ENCODE measurements at regions not wholly inside any gene's neighbourhood (a gene's known extent, or its start where the extent isn't known, plus 50 kb on each side); places are given as distances from the start of the nearest gene placed in this dataset.
A peak's percentile ranks its signal among the peaks of the same experiment; 100 is the strongest.

GRCh38 chr5:71972777-71973473 is 134.3 kb upstream of the MAP1B start:
- peak in 1 of 4 donors; percentile 18 for ATAC-seq
- TF ChIP-seq CTCF (IDR thresholded peaks at IDR 0.05) = no peak
- intact Hi-C loops (cut with DNase I) = no loop called here
- H3K27me3 ChIP-seq = no peaks in the 10 kb centered on the region
- H3K9me3 ChIP-seq = no peaks in the 10 kb centered on the region
- peak overlapping the region in 2 of 4 donors; percentile 10 to 57 for H3K27ac ChIP-seq
- no peaks in the 10 kb centered on the region for H3K36me3 ChIP-seq
- peaks cover 0 to 4% (median 0%) of the 10 kb centered on the region in 3 donors for H3K4me1 ChIP-seq
- no peak overlapping the region for H3K4me3 ChIP-seq
- no peak for DNase-seq
- FAIRE-seq = no peak
- 73 to 74% methylated on average over 8 of the region's 8 CpGs for WGBS, 2 donors

GRCh38 chr5:71973563-71973962 is 133.7 kb upstream of the MAP1B start:
- FAIRE-seq (no peak), ATAC-seq (peak in 3 of 4 donors; percentile 16 to 22 (median 21)), DNase-seq (no peak)
- Histone ChIP-seq H3K27me3 (no peaks in the 10 kb centered on the region), H3K36me3 (no peaks in the 10 kb centered on the region), H3K9me3 (no peaks in the 10 kb centered on the region), H3K27ac (peak overlapping the region in 3 of 4 donors; percentile 29 to 57 (median 57)), H3K4me3 (no peak overlapping the region), H3K4me1 (peaks cover 0 to 4% (median 0%) of the 10 kb centered on the region in 3 donors)
- intact Hi-C loops (cut with DNase I) = no loop called here
- no peak for TF ChIP-seq CTCF (IDR thresholded peaks at IDR 0.05)
- WGBS, 2 donors = 40 to 43% methylated on average over 3 of the region's 3 CpGs

GRCh38 chr5:71974165-71974564 is 133.1 kb upstream of the MAP1B start:
- Histone ChIP-seq H3K4me1 (peaks cover 0 to 4% (median 0%) of the 10 kb centered on the region in 3 donors), H3K4me3 (no peak overlapping the region), H3K27ac (peak overlapping the region in 3 of 4 donors; percentile 29 to 57 (median 57)), H3K36me3 (no peaks in the 10 kb centered on the region), H3K9me3 (no peaks in the 10 kb centered on the region), H3K27me3 (no peaks in the 10 kb centered on the region)
- intact Hi-C loops (cut with DNase I) = no loop called here
- ATAC-seq = peak; percentile 9 to 65 (median 60)
- 60 to 75% methylated on average over 1 of the region's 1 CpG for WGBS, 2 donors
- no peak for TF ChIP-seq CTCF (IDR thresholded peaks at IDR 0.05)
- no peak for DNase-seq
- FAIRE-seq = no peak

- H3K9me3 ChIP-seq = no peaks in the 10 kb centered on the region
- H3K4me1 ChIP-seq = peaks cover 0 to 4% (median 0%) of the 10 kb centered on the region in 3 donors
- FAIRE-seq = no peak
- no peak for DNase-seq
- ATAC-seq = peak in 1 of 4 donors; percentile 21
- no peak for TF ChIP-seq CTCF (IDR thresholded peaks at IDR 0.05)
- intact Hi-C loops (cut with DNase I) = no loop called here
- no peak overlapping the region for H3K4me3 ChIP-seq
- WGBS, 2 donors = 85 to 92% methylated on average over 1 of the region's 1 CpG
- H3K27me3 ChIP-seq = no peaks in the 10 kb centered on the region
- H3K36me3 ChIP-seq = no peaks in the 10 kb centered on the region
- H3K27ac ChIP-seq = peak overlapping the region in 3 of 4 donors; percentile 29 to 57 (median 57)
These were observed 132.7 kb upstream of the MAP1B start for GRCh38 chr5:71974622-71975021.

GRCh38 chr5:71976449-71976848 is 130.8 kb upstream of the MAP1B start:
- no peaks in the 10 kb centered on the region for H3K27me3 ChIP-seq
- 72 to 78% methylated on average over 3 of the region's 3 CpGs for WGBS, 2 donors
- DNase-seq = no peak
- H3K4me3 ChIP-seq = no peak overlapping the region
- H3K9me3 ChIP-seq = no peaks in the 10 kb centered on the region
- intact Hi-C loops (cut with DNase I) = no loop called here
- no peak for FAIRE-seq
- no peak for ATAC-seq
- no peak for TF ChIP-seq CTCF (IDR thresholded peaks at IDR 0.05)
- no peak overlapping the region for H3K27ac ChIP-seq
- no peaks in the 10 kb centered on the region for H3K36me3 ChIP-seq
- H3K4me1 ChIP-seq = peaks cover 0 to 4% (median 0%) of the 10 kb centered on the region in 3 donors

Measured in pancreas (tissue), 10 donors.